ENCODE measurements at regions not wholly inside any gene's neighbourhood (a gene's known extent, or its start where the extent isn't known, plus 50 kb on each side); places are given as distances from the start of the nearest gene placed in this dataset.

DNA sequence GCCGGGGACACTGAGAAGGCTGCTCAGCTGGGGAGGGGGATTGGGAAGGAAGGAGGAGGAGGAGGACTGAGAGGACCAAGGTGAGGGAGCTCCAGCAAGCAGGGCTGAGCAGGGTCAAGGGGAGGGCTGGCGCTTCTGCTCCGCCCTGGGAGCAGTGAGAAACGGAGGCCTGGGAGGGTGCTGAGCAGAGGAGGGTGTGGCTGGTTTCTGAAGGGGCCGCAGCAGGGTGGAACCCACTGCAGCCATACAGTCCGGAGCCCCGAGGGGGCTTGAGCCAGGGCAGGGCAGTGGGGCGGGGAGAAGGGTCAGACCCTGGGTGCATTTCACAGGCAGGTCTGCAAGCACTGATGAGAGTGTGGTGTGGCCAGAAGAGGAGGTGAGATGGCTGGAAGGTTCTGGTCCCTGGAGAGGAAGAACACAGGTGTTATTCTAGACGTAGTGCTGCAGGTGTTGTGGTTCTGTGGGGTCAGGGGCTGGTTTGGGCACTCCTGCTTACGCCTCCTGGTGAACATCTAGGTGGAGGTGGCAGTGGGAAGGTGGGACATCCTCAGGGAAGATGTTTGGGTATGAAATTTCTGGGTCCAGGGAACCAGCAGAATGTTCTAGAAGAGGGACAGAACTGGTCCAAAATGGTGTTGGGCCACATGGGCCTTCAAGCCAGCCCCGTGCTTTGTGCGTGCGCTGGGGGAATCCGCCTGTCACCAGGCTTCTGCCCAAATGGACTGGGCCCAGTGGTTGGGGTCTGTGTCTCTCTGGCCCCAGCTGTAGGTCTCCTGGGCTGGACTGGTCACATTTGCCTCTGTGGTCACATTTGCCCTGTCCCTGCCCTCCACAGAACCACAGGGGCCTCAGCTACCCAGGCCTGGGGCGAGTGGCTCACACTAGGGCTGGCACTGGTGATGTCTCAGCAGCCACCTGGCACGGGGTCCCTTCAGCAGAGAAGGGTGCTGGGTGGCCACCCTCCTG is 714.7 kb downstream of the BRD1 start:
- WGBS, 2 experiments (ENCODE audit: extremely low coverage in 2 of 2, insufficient read length in 1 of 2): 53% methylated on average over 11 of the region's 16 CpGs; no CpG with 5 or more reads in 1 of the 2 experiments
- TF ChIP-seq CEBPB (IDR thresholded peaks at IDR 0.05; ENCODE audit: low read depth, low read length) (no peak), MAZ (IDR thresholded peaks at IDR 0.05; ENCODE audit: borderline replicate concordance, low read depth, low read length) (no peak), CHD1 (IDR thresholded peaks at IDR 0.05; ENCODE audit: low read depth, low read length) (no peak), FOS (IDR thresholded peaks at IDR 0.05; ENCODE audit: low read depth, low read length) (no peak), SMC3 (IDR thresholded peaks at IDR 0.05; ENCODE audit: low read depth, low read length) (no peak), NFE2L2 (IDR thresholded peaks at IDR 0.05; ENCODE audit: low read depth, low read length) (no peak), POLR2A (IDR thresholded peaks at IDR 0.05; ENCODE audit: low read depth, low read length) (no peak), MAFK (IDR thresholded peaks at IDR 0.05; ENCODE audit: low read depth, low read length) (no peak), RAD21 (IDR thresholded peaks at IDR 0.05; ENCODE audit: low read length) (no peak), MXI1 (IDR thresholded peaks at IDR 0.05; ENCODE audit: borderline replicate concordance, low read depth, low read length) (no peak), RFX5 (IDR thresholded peaks at IDR 0.05; ENCODE audit: low read depth, low read length) (no peak), BHLHE40 (IDR thresholded peaks at IDR 0.05; ENCODE audit: low read depth, low read length) (no peak)
- TF ChIP-seq, protein P1, sequence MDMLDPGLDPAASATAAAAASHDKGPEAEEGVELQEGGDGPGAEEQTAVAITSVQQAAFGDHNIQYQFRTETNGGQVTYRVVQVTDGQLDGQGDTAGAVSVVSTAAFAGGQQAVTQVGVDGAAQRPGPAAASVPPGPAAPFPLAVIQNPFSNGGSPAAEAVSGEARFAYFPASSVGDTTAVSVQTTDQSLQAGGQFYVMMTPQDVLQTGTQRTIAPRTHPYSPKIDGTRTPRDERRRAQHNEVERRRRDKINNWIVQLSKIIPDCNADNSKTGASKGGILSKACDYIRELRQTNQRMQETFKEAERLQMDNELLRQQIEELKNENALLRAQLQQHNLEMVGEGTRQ (IDR thresholded peaks at IDR 0.05; ENCODE audit: low read depth, low read length): no peak
- TF ChIP-seq, protein P2, sequence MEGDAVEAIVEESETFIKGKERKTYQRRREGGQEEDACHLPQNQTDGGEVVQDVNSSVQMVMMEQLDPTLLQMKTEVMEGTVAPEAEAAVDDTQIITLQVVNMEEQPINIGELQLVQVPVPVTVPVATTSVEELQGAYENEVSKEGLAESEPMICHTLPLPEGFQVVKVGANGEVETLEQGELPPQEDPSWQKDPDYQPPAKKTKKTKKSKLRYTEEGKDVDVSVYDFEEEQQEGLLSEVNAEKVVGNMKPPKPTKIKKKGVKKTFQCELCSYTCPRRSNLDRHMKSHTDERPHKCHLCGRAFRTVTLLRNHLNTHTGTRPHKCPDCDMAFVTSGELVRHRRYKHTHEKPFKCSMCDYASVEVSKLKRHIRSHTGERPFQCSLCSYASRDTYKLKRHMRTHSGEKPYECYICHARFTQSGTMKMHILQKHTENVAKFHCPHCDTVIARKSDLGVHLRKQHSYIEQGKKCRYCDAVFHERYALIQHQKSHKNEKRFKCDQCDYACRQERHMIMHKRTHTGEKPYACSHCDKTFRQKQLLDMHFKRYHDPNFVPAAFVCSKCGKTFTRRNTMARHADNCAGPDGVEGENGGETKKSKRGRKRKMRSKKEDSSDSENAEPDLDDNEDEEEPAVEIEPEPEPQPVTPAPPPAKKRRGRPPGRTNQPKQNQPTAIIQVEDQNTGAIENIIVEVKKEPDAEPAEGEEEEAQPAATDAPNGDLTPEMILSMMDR (conservative IDR thresholded peaks at IDR 0.05; ENCODE audit: low read depth, low read length): no peak
- TF ChIP-seq, protein P3, sequence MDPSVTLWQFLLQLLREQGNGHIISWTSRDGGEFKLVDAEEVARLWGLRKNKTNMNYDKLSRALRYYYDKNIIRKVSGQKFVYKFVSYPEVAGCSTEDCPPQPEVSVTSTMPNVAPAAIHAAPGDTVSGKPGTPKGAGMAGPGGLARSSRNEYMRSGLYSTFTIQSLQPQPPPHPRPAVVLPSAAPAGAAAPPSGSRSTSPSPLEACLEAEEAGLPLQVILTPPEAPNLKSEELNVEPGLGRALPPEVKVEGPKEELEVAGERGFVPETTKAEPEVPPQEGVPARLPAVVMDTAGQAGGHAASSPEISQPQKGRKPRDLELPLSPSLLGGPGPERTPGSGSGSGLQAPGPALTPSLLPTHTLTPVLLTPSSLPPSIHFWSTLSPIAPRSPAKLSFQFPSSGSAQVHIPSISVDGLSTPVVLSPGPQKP (IDR thresholded peaks at IDR 0.05; ENCODE audit: borderline replicate concordance, low read depth, low read length): no peak

More for the DNA sequence above, 714.7 kb downstream of the BRD1 start:
- Histone ChIP-seq H4K5ac (ENCODE audit: low read depth, low read length) (no peak overlapping the region), H2BK120ac (ENCODE audit: low read depth, low read length) (no peak overlapping the region), H2AK5ac (ENCODE audit: low read depth, low read length) (no peak overlapping the region), H2BK20ac (ENCODE audit: low read depth, low read length) (no peak overlapping the region), H3K36me3 (ENCODE audit: control insufficient read depth, insufficient read depth, low read length) (no peaks in the 10 kb centered on the region), H3K23ac (ENCODE audit: low read depth, low read length) (no peak overlapping the region), H3K56ac (ENCODE audit: extremely low read depth, insufficient read depth, low read length) (no peak overlapping the region), H4K91ac (ENCODE audit: insufficient read depth, low read depth, low read length) (no peak overlapping the region), H3K4me3 (ENCODE audit: insufficient read depth, low read depth, low read length) (no peak overlapping the region), H4K20me1 (ENCODE audit: insufficient read depth, low read length) (no peaks in the 10 kb centered on the region), H3K4ac (ENCODE audit: low read depth, low read length) (no peak overlapping the region), H2BK15ac (ENCODE audit: low read depth, low read length) (no peak overlapping the region), H3K9me3 (ENCODE audit: control insufficient read depth, insufficient read depth, low read length) (peaks cover 59% of the 10 kb centered on the region), H3K79me1 (ENCODE audit: low read depth in 1 of 2, low read length in 2 of 2) (no peaks in the 10 kb centered on the region), H3K9me1 (ENCODE audit: insufficient read depth, low read length) (no peaks in the 10 kb centered on the region), H2AK9ac (replicated peaks; ENCODE audit: low read depth, low read length, poor library complexity) (no peak overlapping the region), H3K27me3 (ENCODE audit: control insufficient read depth, insufficient read depth, low read length) (no peaks in the 10 kb centered on the region), H3K4me1 (ENCODE audit: control insufficient read depth, insufficient read depth, low read length) (no peaks in the 10 kb centered on the region), H3K9ac (ENCODE audit: low read depth, low read length) (no peak overlapping the region), H2AFZ (replicated peaks; ENCODE audit: low read length, poor library complexity) (no peak overlapping the region), H3K4me2 (ENCODE audit: low read depth, low read length) (no peak overlapping the region), H2BK5ac (ENCODE audit: low read depth, low read length, poor library complexity, severe bottlenecking) (no peak overlapping the region), H3K14ac (replicated peaks; ENCODE audit: low read depth, low read length) (no peak overlapping the region), H3K27ac (ENCODE audit: insufficient read depth, low read length) (no peak overlapping the region), H3K18ac (ENCODE audit: low read depth, low read length) (no peak overlapping the region), H4K8ac (ENCODE audit: low read depth in 2 of 2, low read length in 2 of 2) (no peak overlapping the region)
- dilution Hi-C loops (cut with HindIII; ENCODE audit: low sequenced_read_pairs, unreplicated experiment) (no loop called here), in situ Hi-C loops (cut with MboI; ENCODE audit: low sequenced_read_pairs) (no loop called here), intact Hi-C loops (cut with micrococcal nuclease) (no loop called here)
- ChIA-PET POLR2A (ENCODE audit: unreplicated experiment) (no interaction called here), CTCF (no interaction called here)
- no TSS peak for BruUV-seq (replicated peaks)
- ATAC-seq (ENCODE audit: low read depth) (no peak), DNase-seq (no peak)

Measured in IMR-90 (cell line).